ENCODE measurements at regions not wholly inside any gene's neighbourhood (a gene's known extent, or its start where the extent isn't known, plus 50 kb on each side); places are given as distances from the start of the nearest gene placed in this dataset.
A peak's percentile ranks its signal among the peaks of the same experiment; 100 is the strongest.

DNA sequence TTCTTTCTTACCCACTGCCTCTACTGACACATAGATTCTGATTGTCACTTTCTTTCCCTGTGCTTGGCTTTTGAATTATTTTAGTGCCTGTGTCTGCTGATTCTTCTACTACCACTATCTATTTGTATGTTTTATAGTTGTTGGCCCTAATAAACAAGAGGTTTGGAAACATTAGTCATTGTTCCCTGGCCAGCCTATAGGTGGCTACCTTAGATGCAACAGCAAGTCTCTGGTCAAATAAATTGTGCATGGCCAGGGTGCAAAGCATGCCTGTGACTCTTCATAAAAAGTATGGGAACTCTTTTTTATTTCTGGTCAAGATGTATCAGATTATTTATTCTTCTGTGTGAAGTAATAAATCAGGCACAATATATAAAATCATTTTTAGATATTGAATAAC is 124.4 kb downstream of the PLK2 start:
- Histone ChIP-seq H3K9ac (ENCODE audit: low read length) (no peak overlapping the region), H3F3A (ENCODE audit: low read length, unreplicated experiment) (no peaks in the 10 kb centered on the region), H3K79me2 (ENCODE audit: low read length) (no peaks in the 10 kb centered on the region), H2AFZ (ENCODE audit: low read length) (no peak overlapping the region), H3K27me3 (ENCODE audit: low read length) (no peaks in the 10 kb centered on the region), H3K9me2 (replicated peaks; ENCODE audit: low read length) (no peaks in the 10 kb centered on the region), H4K20me1 (ENCODE audit: low read length) (no peaks in the 10 kb centered on the region), H3K4me2 (ENCODE audit: low read length) (peak overlapping the region; percentile 1; the same call in 1 of the 2 replicates), H3K4me3 (ENCODE audit: low read length) (no peak overlapping the region), H3K4me1 (ENCODE audit: insufficient read depth, low read length) (peaks cover 31% of the 10 kb centered on the region), H3K9me3 (ENCODE audit: low read length) (no peaks in the 10 kb centered on the region), H3K27ac (ENCODE audit: low read length) (peak overlapping the region; percentile 67), H3K36me3 (ENCODE audit: low read depth, low read length) (no peaks in the 10 kb centered on the region)
- intact Hi-C loops (cut with micrococcal nuclease) = no loop called here
- no peak for TF ChIP-seq EZH2phosphoT487 (IDR thresholded peaks at IDR 0.05; ENCODE audit: borderline replicate concordance, low read length)
- TF ChIP-seq, protein P1, sequence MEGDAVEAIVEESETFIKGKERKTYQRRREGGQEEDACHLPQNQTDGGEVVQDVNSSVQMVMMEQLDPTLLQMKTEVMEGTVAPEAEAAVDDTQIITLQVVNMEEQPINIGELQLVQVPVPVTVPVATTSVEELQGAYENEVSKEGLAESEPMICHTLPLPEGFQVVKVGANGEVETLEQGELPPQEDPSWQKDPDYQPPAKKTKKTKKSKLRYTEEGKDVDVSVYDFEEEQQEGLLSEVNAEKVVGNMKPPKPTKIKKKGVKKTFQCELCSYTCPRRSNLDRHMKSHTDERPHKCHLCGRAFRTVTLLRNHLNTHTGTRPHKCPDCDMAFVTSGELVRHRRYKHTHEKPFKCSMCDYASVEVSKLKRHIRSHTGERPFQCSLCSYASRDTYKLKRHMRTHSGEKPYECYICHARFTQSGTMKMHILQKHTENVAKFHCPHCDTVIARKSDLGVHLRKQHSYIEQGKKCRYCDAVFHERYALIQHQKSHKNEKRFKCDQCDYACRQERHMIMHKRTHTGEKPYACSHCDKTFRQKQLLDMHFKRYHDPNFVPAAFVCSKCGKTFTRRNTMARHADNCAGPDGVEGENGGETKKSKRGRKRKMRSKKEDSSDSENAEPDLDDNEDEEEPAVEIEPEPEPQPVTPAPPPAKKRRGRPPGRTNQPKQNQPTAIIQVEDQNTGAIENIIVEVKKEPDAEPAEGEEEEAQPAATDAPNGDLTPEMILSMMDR (conservative IDR thresholded peaks at IDR 0.05; ENCODE audit: low read depth, low read length) = peak; percentile 46
- ChIA-PET CTCF (no interaction called here), POLR2A (ENCODE audit: unreplicated experiment) (no interaction called here)
- BruUV-seq (replicated peaks) = no TSS peak
- peak; percentile 46 for DNase-seq
- ATAC-seq = peak; percentile 65

DNA sequence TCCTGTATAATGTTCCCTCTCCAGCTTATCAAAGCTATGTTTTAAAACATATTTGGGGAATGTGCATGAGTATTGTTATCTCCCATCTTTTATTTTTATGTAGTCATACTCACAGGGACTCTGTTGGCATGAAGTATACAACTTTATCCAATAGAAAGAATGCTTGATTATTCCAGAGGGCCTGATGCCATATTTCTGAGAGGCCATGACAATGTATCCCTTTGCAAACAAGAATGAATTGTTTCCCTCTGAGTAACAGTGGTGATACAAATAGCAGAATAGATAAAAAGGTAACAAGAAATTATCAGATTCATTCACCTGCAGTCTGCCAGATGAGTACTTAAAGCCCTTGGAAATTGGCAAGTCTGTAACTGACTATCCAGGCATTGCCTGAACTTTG is 125.9 kb downstream of the PLK2 start:
- ATAC-seq (peak; percentile 28), DNase-seq (peak; percentile 54)
- H3K27me3 ChIP-seq (ENCODE audit: low read length) = no peaks in the 10 kb centered on the region
- H3K4me2 ChIP-seq (ENCODE audit: low read length) = no peak overlapping the region
- no peaks in the 10 kb centered on the region for H3K36me3 ChIP-seq (ENCODE audit: low read depth, low read length)
- no peaks in the 10 kb centered on the region for H3K79me2 ChIP-seq (ENCODE audit: low read length)
- no peak overlapping the region for H3K9ac ChIP-seq (ENCODE audit: low read length)
- H3K9me3 ChIP-seq (ENCODE audit: low read length) = no peaks in the 10 kb centered on the region
- intact Hi-C loops (cut with micrococcal nuclease) = loop anchor here (5.0 kb wide), 3 partner anchors 118 to 262 kb away; no protein-coding TSS in a partner anchor
- H3K27ac ChIP-seq (ENCODE audit: low read length) = peak overlapping the region; percentile 41
- peaks cover 33% of the 10 kb centered on the region for H3K4me1 ChIP-seq (ENCODE audit: insufficient read depth, low read length)
- no TSS peak for BruUV-seq (replicated peaks)
- TF ChIP-seq EZH2 (IDR thresholded peaks at IDR 0.05; ENCODE audit: low read length, unreplicated experiment) = no peak
- TF ChIP-seq, protein P1 (conservative IDR thresholded peaks at IDR 0.05; ENCODE audit: low read depth, low read length) = no peak
- H3K4me3 ChIP-seq (ENCODE audit: low read length) = no peak overlapping the region
- ChIA-PET CTCF (interaction anchor here (0.7 kb wide), 1 partner anchor 447 kb away, joined by 7 read pairs; no protein-coding TSS in a partner anchor), POLR2A (ENCODE audit: unreplicated experiment) (no interaction called here)
- no peaks in the 10 kb centered on the region for H3F3A ChIP-seq (ENCODE audit: low read length, unreplicated experiment)
- no peaks in the 10 kb centered on the region for H3K9me2 ChIP-seq (replicated peaks; ENCODE audit: low read length)
- H4K20me1 ChIP-seq (ENCODE audit: low read length) = no peaks in the 10 kb centered on the region
- no peak overlapping the region for H2AFZ ChIP-seq (ENCODE audit: low read length)

DNA sequence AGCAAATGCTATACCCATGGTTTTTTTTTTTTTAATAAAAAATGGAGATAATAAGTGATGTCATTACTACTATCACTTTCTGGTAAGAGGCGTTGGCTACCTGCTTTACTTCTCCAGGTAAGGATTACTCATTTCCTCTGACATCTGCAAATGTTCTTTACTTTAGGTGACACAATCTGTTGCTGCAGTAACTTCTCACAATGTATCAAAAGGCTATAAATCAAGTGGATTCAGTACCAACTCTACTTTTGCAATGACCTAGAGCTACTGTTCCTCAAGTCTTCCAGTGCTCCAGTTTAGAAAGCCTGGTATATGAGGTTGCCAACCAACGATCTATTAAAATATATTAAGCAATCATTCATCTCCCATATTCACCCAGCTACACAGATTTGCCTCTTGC is 129.1 kb downstream of the PLK2 start:
- H3K4me1 ChIP-seq (ENCODE audit: insufficient read depth, low read length) = peaks cover 31% of the 10 kb centered on the region
- DNase-seq (peak; percentile 73), ATAC-seq (peak; percentile 41)
- H3K27me3 ChIP-seq (ENCODE audit: low read length) = no peaks in the 10 kb centered on the region
- no peak overlapping the region for H3K4me3 ChIP-seq (ENCODE audit: low read length)
- ChIA-PET CTCF (no interaction called here), POLR2A (ENCODE audit: unreplicated experiment) (no interaction called here)
- H3K9me2 ChIP-seq (replicated peaks; ENCODE audit: low read length) = no peaks in the 10 kb centered on the region
- peak overlapping the region; percentile 86 for H3K27ac ChIP-seq (ENCODE audit: low read length)
- no peaks in the 10 kb centered on the region for H3K79me2 ChIP-seq (ENCODE audit: low read length)
- no TSS peak for BruUV-seq (replicated peaks)
- TF ChIP-seq EZH2 (IDR thresholded peaks at IDR 0.05; ENCODE audit: low read length, unreplicated experiment) (no peak), EZH2phosphoT487 (IDR thresholded peaks at IDR 0.05; ENCODE audit: borderline replicate concordance, low read length) (no peak)
- TF ChIP-seq, protein P1 (conservative IDR thresholded peaks at IDR 0.05; ENCODE audit: low read depth, low read length) = no peak
- peak overlapping the region; percentile 40; the same call in 1 of the 2 replicates for H3K9ac ChIP-seq (ENCODE audit: low read length)
- H3F3A ChIP-seq (ENCODE audit: low read length, unreplicated experiment) = no peaks in the 10 kb centered on the region
- no peak overlapping the region for H3K4me2 ChIP-seq (ENCODE audit: low read length)
- H2AFZ ChIP-seq (ENCODE audit: low read length) = no peak overlapping the region
- intact Hi-C loops (cut with micrococcal nuclease) = loop anchor here (5.0 kb wide), 3 partner anchors 122 to 258 kb away; no protein-coding TSS in a partner anchor
- H3K36me3 ChIP-seq (ENCODE audit: low read depth, low read length) = no peaks in the 10 kb centered on the region
- H3K9me3 ChIP-seq (ENCODE audit: low read length) = no peaks in the 10 kb centered on the region
- H4K20me1 ChIP-seq (ENCODE audit: low read length) = no peaks in the 10 kb centered on the region

Measured in PC-3 (cell line).